Nephron (organoid): ENCODE measurements at regions not wholly inside any gene's neighbourhood (a gene's known extent, or its start where the extent isn't known, plus 50 kb on each side); places are given as distances from the start of the nearest gene placed in this dataset.

Source experiments
- H3K27ac Mint-ChIP-seq, 3 experiments: 2 replicates each; pipeline ENCODE4 v1.8.0; 2020; ENCODE audit warnings: mixed read lengths in 3 of 3, mild to moderate bottlenecking in 2 of 3, moderate library complexity in 1 of 3
- H3K27me3 Mint-ChIP-seq: 2 replicates; pipeline ENCODE4 v1.8.0; 2021; ENCODE audit warnings: low read depth, mild to moderate bottlenecking, moderate library complexity, mixed read lengths
- H3K36me3 Mint-ChIP-seq: 2 replicates; pipeline ENCODE4 v1.8.0; 2020; ENCODE audit warnings: low read depth, mixed read lengths
- H3K4me1 Mint-ChIP-seq: 2 replicates; pipeline ENCODE4 v1.8.0; 2020; ENCODE audit warnings: mixed read lengths
- H3K4me3 Mint-ChIP-seq, 3 experiments: 2 replicates each; pipeline ENCODE4 v1.8.0; 2020; ENCODE audit warnings: mild to moderate bottlenecking in 3 of 3, mixed read lengths in 3 of 3, moderate library complexity in 2 of 3
- H3K9me3 Mint-ChIP-seq: 2 replicates; pipeline ENCODE4 v1.8.0; 2020; ENCODE audit warnings: mixed read lengths
- TF ChIP-seq, protein P1 (sequence below), 3 experiments: fragments of 200-600 bp; sonication (generic); IDR thresholded peaks; one replicate each; pipeline ENCODE4 v1.5.0; 2021; ENCODE audit warnings: antibody characterized with exemption in 3 of 3; ENCODE audit not compliant: unreplicated experiment in 3 of 3

DNA sequence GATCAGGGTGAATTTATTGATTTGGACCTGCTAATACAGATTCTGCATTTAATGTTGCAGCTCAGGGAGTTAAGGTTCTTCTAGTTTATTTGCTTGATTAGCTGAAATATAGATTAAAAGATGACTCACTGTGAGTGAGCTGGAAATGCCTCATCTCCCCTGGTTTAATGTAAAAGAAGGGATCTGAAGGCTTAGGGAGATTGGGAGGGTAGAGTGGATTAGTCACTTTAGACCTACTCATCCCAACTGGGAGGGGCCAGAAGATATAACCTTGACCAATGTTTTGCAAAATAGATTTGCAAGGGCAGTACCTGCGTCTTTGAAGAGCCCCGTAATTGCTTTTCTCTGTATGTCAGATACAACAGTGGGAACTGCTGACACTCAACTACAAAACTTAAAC lies 922.8 kb upstream of the ADGRL4 start:
- TF ChIP-seq, protein P1, sequence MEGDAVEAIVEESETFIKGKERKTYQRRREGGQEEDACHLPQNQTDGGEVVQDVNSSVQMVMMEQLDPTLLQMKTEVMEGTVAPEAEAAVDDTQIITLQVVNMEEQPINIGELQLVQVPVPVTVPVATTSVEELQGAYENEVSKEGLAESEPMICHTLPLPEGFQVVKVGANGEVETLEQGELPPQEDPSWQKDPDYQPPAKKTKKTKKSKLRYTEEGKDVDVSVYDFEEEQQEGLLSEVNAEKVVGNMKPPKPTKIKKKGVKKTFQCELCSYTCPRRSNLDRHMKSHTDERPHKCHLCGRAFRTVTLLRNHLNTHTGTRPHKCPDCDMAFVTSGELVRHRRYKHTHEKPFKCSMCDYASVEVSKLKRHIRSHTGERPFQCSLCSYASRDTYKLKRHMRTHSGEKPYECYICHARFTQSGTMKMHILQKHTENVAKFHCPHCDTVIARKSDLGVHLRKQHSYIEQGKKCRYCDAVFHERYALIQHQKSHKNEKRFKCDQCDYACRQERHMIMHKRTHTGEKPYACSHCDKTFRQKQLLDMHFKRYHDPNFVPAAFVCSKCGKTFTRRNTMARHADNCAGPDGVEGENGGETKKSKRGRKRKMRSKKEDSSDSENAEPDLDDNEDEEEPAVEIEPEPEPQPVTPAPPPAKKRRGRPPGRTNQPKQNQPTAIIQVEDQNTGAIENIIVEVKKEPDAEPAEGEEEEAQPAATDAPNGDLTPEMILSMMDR (IDR thresholded peaks at IDR 0.05; ENCODE audit: unreplicated experiment in 3 of 3): no peak
- H3K4me1 Mint-ChIP-seq: no peaks in the 10 kb centered on the region
- no peak overlapping the region for H3K27ac Mint-ChIP-seq
- H3K9me3 Mint-ChIP-seq: peaks cover 7% of the 10 kb centered on the region
- no peaks in the 10 kb centered on the region for H3K27me3 Mint-ChIP-seq
- H3K36me3 Mint-ChIP-seq: no peaks in the 10 kb centered on the region
- no peak overlapping the region for H3K4me3 Mint-ChIP-seq

DNA sequence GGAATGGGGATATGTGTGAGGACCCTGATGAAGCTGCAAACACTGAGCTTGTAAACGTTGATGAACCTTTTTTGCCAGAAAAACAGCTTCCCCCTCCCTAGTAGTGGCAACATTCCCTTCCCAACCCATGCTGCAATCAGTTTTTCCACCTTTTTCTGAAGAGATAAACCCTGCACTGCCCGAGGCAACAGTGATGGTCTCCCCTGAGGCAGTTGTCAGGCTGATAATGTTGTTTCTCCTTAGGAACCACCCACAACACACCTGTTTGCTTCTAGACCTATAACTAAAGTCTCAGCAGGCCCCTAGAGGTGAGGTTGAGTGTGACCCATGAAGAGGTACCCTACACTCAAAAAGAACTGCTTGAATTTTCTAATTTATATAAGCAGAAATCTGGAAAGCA lies 922.4 kb upstream of the ADGRL4 start:
- Mint-ChIP-seq H3K36me3 (no peaks in the 10 kb centered on the region), H3K4me1 (no peaks in the 10 kb centered on the region), H3K27me3 (no peaks in the 10 kb centered on the region), H3K9me3 (peaks cover 7% of the 10 kb centered on the region), H3K27ac (no peak overlapping the region), H3K4me3 (no peak overlapping the region)
- TF ChIP-seq, protein P1 (IDR thresholded peaks at IDR 0.05; ENCODE audit: unreplicated experiment in 3 of 3): no peak

DNA sequence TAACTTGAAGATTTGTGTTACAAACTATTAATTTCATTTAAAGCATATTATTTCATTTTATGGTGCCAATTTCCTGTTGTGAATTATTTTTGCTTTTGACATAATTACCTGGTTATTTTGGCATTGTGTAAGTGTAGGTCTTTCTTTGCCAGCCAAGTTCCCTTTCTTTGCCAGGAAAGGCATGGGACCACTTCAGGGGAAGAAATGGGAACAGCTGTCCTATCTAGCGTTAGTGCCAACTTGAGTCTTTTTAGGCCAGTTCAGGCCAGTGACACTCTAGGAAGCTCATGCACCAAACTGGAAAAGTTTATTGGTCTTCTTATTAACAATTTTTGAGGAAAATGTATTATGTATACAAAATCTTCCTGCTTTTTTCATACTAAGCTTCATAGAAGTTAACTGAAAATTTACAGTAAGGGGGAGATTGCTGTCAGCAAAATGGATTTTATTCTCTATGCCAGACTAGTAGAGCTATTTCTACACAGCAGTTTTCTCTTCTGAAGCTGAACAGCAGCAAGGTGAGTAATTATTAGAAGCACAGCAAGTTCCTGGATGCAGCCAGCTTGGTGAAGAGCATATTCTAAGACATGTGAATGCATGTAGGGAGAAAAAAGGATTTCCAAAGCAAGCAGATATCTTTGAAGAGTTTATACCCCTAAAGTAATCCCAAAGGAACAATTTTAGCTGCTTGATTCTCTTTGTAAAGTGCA lies 914.6 kb upstream of the ADGRL4 start:
- no peaks in the 10 kb centered on the region for H3K36me3 Mint-ChIP-seq
- no peaks in the 10 kb centered on the region for H3K27me3 Mint-ChIP-seq
- peaks cover 20% of the 10 kb centered on the region for H3K9me3 Mint-ChIP-seq
- TF ChIP-seq, protein P1 (IDR thresholded peaks at IDR 0.05; ENCODE audit: unreplicated experiment in 3 of 3): no peak
- no peak overlapping the region for H3K27ac Mint-ChIP-seq
- peaks cover 3% of the 10 kb centered on the region for H3K4me1 Mint-ChIP-seq
- no peak overlapping the region for H3K4me3 Mint-ChIP-seq

DNA sequence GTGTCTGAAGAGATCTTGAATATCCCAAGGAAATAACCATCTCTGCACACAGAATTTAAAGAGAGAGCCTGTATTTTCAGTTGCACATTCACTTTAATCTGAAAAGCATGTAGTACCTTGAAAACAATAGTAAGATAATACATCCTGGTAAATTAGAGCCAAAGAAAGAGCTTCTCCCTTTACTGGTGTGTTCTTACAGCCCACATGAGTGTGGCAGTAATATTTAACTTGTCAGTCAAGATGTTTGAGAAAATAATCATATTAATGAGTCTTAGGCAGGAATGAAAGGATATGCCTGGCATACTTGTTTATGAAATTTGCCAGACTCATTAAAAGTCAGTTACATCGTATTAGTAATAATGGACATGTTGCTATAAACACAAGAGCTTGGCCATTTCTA lies 908.4 kb upstream of the ADGRL4 start:
- Mint-ChIP-seq H3K27ac (no peak overlapping the region), H3K36me3 (no peaks in the 10 kb centered on the region), H3K4me3 (no peak overlapping the region), H3K27me3 (no peaks in the 10 kb centered on the region), H3K4me1 (no peaks in the 10 kb centered on the region), H3K9me3 (peaks cover 7% of the 10 kb centered on the region)
- TF ChIP-seq, protein P1 (IDR thresholded peaks at IDR 0.05; ENCODE audit: unreplicated experiment in 3 of 3): no peak

DNA sequence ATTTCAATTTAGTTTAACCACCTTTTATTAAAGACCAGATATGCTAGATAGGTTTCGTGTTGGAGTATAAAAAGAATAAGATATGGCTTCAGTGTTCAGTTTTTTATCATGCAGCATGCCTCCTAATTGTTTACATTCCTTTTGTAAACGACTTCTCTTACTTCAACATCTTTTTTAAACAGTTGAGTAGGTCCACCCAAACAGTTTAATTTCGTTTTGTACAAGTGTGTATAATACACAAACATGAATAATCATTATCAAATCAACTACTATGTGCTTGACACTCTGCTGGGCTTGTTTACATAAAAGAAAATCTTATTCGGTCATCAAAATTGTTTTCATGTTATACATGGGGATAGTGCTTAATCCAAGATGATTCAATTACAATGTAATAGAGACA lies 906.3 kb upstream of the ADGRL4 start:
- Mint-ChIP-seq H3K27me3 (no peaks in the 10 kb centered on the region), H3K36me3 (no peaks in the 10 kb centered on the region), H3K9me3 (peaks cover 7% of the 10 kb centered on the region), H3K4me3 (no peak overlapping the region), H3K4me1 (no peaks in the 10 kb centered on the region), H3K27ac (no peak overlapping the region)
- TF ChIP-seq, protein P1 (IDR thresholded peaks at IDR 0.05; ENCODE audit: unreplicated experiment in 3 of 3): no peak

DNA sequence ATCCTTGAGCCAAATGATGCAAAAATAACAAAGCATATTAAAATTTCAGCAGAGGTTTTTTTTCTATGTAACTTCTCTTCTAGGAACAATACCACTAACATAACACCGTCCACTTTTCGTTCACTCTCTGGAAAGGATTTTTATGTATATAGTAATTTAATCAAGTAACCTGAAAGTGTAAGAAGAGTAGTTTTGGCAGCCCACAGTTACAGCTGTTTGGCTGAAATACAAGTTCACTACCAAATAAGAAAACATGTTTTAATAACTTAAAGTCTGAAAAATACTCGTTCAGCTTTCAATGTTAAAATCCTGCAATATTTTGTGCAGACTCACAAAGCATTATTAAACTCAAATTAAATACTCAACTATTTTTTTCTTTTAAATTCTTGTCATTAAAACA lies 896.8 kb upstream of the ADGRL4 start:
- no peak overlapping the region for H3K27ac Mint-ChIP-seq
- no peak overlapping the region for H3K4me3 Mint-ChIP-seq
- no peaks in the 10 kb centered on the region for H3K27me3 Mint-ChIP-seq
- TF ChIP-seq, protein P1 (IDR thresholded peaks at IDR 0.05; ENCODE audit: unreplicated experiment in 3 of 3): no peak
- peaks cover 11% of the 10 kb centered on the region for H3K4me1 Mint-ChIP-seq
- no peaks in the 10 kb centered on the region for H3K36me3 Mint-ChIP-seq
- H3K9me3 Mint-ChIP-seq: peaks cover 16% of the 10 kb centered on the region
